ENCODE measurements at regions not wholly inside any gene's neighbourhood (a gene's known extent, or its start where the extent isn't known, plus 50 kb on each side); places are given as distances from the start of the nearest gene placed in this dataset.
"Not testable (repeated sequence)": the region's sequence is repeated elsewhere in the genome, so short reads cannot be mapped to it uniquely, and the experiment has no call there.

- intact Hi-C loops (cut with DNase I) = loop anchor here in 5 of 10 donors (5.0 to 10.0 kb wide), 6 partner anchors 115 to 485 kb away; partner anchors contain the start of gene ENC1 (in 2 of the 5)
- ATAC-seq (no peak), DNase-seq (no peak)
- Histone ChIP-seq H3K4me3 (no peak overlapping the region), H3K36me3 (no peaks in the 10 kb centered on the region), H3K27me3 (no peaks in the 10 kb centered on the region), H3K4me1 (peaks cover 0 to 16% (median 9%) of the 10 kb centered on the region in 12 donors), H3K27ac (no peak overlapping the region), H3K9me3 (no peaks in the 10 kb centered on the region)
- WGBS, 4 donors = 40 to 65% (median 47%) methylated on average over 2 of the region's 2 CpGs
- TF ChIP-seq CTCF (IDR thresholded peaks at IDR 0.05) (no peak), POLR2A (IDR thresholded peaks at IDR 0.05) (no peak)
Observed at GRCh38 chr5:74389531-74390305, 250.8 kb downstream of the ENC1 start.

- 89 to 98% (median 96%) methylated on average over 2 of the region's 2 CpGs for WGBS, 4 donors
Observed at GRCh38 chr5:74388411-74388810, 252.1 kb downstream of the ENC1 start.

GRCh38 chr5:74386571-74387334 lies 253.8 kb downstream of the ENC1 start:
- Histone ChIP-seq H3K27me3 (no peaks in the 10 kb centered on the region), H3K36me3 (no peaks in the 10 kb centered on the region), H3K27ac (no peak overlapping the region), H3K9me3 (no peaks in the 10 kb centered on the region), H3K4me3 (no peak overlapping the region), H3K4me1 (peaks cover 7 to 38% (median 29%) of the 10 kb centered on the region in 12 donors)
- WGBS, 4 donors = 83 to 94% (median 92%) methylated on average over 4 of the region's 4 CpGs
- DNase-seq (no peak), ATAC-seq (no peak)
- intact Hi-C loops (cut with DNase I) = loop anchor here in 4 of 10 donors (10.0 kb wide), 4 partner anchors 118 to 482 kb away; no protein-coding TSS in a partner anchor
- no peak for TF ChIP-seq CTCF (IDR thresholded peaks at IDR 0.05)
- no peak for TF ChIP-seq POLR2A (IDR thresholded peaks at IDR 0.05)

More at GRCh38 chr5:74388411-74388810, 252.1 kb downstream of the ENC1 start:
- DNase-seq, ATAC-seq, H3K27me3 ChIP-seq, H3K36me3 ChIP-seq, H3K9me3 ChIP-seq, H3K4me3 ChIP-seq, H3K27ac ChIP-seq: not testable (repeated sequence)
- intact Hi-C loops (cut with DNase I) = loop anchor here in 4 of 10 donors (10.0 kb wide), 4 partner anchors 116 to 484 kb away; no protein-coding TSS in a partner anchor
- H3K4me1 ChIP-seq = peaks cover 5 to 29% (median 22%) of the 10 kb centered on the region in 12 donors

- no peak for DNase-seq
- ATAC-seq = no peak
- H3K27ac ChIP-seq = peak overlapping the region in 7 of 12 donors; percentile 4 to 80 (median 22)
- H3K27me3 ChIP-seq = no peaks in the 10 kb centered on the region
- TF ChIP-seq POLR2A (IDR thresholded peaks at IDR 0.05) = no peak
- no peak for TF ChIP-seq CTCF (IDR thresholded peaks at IDR 0.05)
- no peaks in the 10 kb centered on the region for H3K9me3 ChIP-seq
- H3K4me1 ChIP-seq = peaks cover 7 to 45% (median 30%) of the 10 kb centered on the region in 12 donors
- intact Hi-C loops (cut with DNase I) = loop anchor here in 6 of 10 donors (5.0 to 10.0 kb wide), 5 partner anchors 120 to 480 kb away; partner anchors contain the start of gene ENC1 (in 3 of the 6)
- no peaks in the 10 kb centered on the region for H3K36me3 ChIP-seq
- WGBS, 4 donors = 30 to 44% (median 35%) methylated on average over 2 of the region's 2 CpGs
- H3K4me3 ChIP-seq = no peak overlapping the region
Observed at GRCh38 chr5:74384851-74385250, 255.7 kb downstream of the ENC1 start.
